ENCODE measurements at regions not wholly inside any gene's neighbourhood (a gene's known extent, or its start where the extent isn't known, plus 50 kb on each side); places are given as distances from the start of the nearest gene placed in this dataset.
"Not testable (repeated sequence)": the region's sequence is repeated elsewhere in the genome, so short reads cannot be mapped to it uniquely, and the experiment has no call there.

DNA sequence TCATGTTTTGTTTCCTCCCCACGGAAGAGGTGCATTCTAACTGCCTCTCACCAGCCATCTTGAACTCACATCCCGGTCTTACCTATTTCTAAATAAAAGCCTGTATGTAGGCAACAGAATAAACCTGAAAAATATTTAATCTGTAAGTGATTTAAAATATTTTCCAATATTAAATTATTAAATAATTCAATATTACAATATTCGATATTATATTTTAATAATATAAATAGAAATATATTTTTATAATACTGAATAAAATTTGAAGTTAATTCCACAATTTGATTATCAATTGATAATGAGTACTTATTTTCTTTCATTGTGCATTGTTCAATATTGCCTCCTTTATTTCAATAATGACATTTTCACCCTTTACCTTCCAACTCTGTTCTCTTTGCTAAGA is 404.4 kb downstream of the CYLC2 start:
- no peak for DNase-seq

DNA sequence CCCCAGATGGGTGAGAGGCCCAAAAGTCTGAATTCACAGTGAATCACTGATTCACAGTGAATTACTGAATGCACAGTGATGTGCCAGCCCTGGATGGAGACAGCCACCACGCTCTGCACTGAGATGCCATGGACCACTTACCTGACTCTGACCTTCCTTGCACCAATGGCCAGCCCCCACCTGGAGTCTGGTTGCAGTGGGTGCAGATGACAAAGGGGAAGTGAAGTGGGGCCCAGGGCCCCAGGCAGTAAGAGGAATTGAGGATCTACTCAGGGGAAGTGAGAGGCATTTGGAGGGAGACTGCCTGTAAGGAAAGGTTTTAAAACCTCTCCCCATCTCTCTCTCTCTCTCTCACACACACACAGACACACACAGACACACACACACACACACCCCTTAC is 412.1 kb downstream of the CYLC2 start:
- no peak for DNase-seq

DNA sequence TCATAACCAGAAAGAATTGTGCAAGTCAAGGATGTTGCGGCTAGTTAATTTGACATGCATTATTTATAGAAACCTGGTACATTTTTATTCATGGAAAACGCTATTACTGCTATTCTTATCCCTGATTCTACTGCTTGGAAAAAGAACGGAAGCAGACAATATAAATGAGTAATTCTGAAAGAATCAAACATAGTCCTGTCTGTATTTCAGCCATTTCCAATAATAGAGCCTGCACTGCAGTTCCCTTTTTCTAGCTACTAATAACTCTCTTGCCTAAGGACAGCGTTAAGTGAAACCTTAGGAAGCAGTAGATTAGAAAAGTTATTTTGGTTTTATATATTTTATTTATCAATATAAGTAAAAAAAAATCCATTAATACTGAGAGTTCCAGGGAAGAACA is 414.9 kb downstream of the CYLC2 start:
- no peak for DNase-seq

DNA sequence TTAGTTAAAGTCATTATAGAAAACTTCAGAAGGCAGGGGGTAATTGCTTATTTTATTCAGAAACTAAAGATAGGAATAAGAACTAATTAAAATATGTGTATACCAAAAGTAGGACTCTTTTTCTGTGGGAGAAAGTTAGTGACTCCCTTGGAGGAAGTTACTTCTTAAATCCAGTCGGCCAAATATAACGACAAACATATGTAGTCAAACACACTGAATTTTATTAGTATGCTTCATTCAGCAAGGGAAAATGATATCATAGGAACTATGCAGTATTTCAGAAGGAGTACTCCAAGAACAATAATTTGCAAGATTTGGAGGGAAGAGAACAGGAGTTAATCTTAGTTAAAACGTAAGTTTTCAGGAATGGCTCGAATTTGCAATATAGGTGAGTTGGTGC is 432.6 kb downstream of the CYLC2 start:
- peak; percentile 41 to 71 (median 59) for DNase-seq

DNA sequence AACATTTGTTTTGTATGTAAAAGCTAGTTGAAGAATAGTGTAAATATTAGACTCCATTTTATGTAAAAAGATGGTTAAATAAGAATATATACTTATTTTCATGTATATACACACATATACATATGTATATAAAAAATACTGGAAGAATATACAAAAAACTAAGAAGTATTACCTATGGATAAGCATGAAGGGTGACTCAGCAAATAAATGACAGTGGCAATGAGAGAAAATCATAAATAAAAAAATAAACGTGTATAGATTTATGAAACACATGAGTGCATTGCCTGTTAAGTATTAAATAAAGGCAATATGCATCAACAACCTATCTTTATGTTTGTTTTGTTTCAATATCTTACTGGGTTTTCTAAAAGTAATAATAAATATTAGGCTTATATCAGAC is 435.3 kb downstream of the CYLC2 start:
- no peak for DNase-seq

DNA sequence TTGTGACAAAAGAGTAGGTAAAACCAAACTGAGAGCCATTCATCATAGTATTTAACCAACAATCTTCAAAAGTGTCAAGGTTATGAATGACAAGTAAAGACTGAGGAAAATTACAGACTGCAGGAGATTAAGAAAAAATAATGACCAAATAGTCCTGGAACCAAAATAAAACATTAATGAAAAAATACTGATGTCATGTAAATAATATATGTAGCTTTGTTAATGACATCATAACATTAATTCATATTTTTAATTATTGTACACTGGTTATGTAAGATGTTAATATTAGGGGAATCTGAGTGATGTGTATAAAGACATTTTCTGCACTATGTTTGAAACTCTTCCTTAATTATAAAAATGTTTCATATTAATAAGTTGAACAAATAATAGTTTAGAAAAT is 436.7 kb downstream of the CYLC2 start:
- DNase-seq = no peak

DNA sequence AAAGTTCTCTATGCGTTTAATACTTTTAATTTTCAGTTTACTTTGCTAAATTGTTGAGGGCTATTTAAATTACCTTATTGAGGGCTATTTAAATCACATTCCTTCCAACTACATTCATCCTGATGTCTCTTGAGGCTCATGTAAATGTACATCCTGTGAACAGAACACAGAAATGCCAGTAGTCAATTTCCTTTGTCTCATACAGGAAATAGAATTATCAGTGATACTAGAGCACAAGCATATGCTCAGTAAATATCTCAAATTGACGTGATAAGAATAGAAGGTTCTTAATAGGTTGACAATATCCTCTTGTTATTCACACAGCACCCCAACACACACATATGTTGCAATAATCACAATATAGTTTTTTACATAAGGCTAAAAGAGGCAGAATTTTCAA is 449.0 kb downstream of the CYLC2 start:
- peak in 1 of 3 donors; percentile 17 for DNase-seq

DNA sequence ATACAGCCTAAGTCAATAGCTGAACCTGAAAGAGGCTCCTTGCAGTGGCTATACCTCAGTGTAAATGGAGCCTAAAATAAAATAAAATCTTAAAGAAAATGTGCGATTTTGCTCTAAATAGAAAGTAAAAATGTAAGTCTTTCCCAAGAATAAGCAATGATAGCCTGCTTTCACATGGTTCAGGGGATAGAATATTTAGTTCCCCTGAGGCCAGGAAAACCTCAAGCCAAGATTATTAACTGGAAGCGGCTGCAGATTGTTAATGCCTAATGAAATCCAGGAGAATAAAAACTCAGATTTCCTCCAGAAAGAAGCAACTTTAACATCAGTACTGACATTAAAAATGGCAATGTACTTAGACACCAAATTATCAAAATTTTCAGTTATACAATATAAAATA is 463.7 kb downstream of the CYLC2 start:
- peak; percentile 33 to 71 (median 42) for DNase-seq

DNA sequence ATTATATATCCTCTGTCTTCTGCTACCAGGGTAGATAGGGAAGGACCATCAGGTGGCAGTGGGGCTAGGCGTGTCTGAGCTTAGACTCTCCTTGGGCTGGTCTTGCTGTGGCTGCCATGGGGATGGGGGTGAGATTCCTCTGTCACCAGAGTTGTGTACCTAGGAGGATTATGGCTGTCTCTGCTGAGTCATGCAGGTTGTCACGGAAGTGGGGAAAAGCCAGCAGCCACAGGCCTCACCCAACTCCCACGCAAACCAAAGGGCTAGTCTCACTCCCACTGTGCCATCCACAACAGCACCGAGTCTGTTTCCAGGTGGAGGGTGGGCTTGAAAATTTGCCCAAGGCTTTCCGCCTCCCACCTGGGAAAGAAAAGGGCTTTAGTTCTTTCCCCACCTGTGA is 476.1 kb downstream of the CYLC2 start:
- no peak for DNase-seq

DNA sequence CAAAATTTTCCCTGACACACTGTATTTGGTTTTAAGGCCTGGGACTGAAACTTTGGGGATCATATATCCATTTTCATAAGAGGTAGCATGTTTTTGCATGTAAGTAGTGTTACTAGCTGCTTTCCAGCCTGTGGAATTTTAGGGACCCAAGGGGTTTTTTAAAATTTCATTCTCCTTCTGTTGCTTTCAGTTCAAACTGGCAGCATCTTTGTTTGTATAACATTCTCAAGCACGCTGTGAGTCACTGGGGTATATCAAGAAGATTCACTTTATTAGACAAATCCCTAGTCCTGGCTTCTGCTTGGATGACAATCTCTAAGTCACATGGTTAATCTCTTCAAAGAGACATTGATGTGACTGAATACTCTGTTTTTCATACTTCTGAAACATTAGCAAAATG is 479.0 kb downstream of the CYLC2 start:
- DNase-seq = peak in 1 of 3 donors; percentile 37

DNA sequence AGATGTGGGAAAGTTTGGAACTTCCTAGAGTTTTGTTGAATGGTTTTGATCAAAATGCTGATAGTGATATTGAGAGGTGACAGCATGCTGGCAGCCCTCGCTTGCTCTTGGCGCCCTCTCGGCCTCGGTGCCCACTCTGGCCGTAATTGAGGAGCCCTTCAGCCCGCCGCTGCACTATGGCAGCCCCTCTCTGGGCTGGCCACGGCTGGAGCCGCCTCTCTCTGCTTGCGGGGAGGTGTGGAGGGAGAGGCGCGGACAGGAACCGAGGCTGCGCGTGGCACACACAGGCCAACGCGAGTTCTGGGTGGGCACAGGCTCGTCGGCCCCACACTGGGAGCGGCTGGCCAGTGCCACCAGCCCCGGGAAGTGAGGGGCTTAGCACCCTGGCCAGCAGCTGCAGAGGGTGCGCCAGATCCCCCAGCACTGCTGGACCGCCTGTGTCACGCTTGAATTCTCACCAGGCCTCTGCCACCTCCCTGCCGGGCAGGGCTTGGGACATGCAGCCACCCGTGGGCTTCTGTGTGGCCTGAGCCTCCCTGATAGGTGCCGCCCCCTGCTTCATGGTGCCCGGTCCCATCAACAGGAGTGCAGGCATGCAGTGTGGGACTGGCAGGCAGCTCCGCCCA is 488.5 kb downstream of the CYLC2 start:
- DNase-seq = no peak

DNA sequence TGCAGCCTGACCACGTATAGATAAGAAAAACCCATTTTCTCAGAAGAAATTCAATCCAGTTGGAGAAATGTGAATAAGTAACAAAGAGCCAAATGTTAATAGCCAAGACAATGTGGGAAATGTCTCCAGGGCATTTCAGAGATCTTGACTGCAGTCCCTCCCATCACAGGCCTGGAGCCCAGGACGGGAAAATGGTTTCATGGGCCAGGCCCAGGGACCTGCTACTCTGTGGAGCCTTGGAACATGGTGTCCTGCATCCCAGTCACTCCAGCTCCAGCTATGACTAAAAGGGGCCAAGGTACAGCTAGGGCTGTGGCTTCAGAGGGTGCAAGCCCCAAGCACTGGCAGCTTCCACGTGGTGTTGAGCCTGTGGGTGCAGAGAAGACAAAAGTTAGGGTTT is 490.0 kb downstream of the CYLC2 start:
- no peak for DNase-seq

DNA sequence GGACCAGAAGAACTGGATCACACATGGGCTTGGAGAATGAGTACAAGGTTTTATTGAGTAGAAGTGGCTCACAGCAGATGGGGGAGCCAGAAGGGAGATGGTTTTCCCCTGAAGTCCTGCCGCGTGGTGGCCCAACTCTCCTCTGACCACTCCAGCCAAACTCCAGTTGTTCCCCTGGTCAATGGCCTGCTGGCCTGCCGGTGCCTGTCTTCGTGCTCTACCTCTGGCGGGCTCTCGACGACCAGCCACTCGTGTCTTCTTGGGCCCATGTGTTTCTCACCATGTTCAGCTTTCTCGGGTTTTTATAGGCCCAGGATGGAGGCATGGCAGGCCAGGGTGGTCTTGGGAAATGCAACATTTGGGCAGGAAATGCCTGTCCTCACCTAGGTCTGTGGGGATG is 519.6 kb downstream of the CYLC2 start:
- no peak for DNase-seq

DNA sequence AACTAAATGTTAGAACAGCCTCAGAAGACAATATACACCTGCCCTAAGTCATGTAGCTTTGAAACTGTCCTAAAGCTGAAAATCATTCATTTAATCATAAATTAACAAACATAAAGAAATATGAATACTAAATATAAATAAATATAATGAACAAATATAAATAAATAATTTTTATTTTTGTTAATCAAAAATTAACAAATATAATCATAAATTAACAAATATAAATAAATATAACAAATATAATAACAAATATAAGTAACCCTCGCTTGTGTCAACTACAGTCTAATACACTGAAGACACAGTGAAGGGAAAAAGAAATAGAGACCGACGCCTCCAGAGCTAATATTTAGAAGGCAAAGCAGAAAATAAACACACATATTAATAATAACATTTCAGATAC is 527.3 kb downstream of the CYLC2 start:
- DNase-seq = no peak

DNA sequence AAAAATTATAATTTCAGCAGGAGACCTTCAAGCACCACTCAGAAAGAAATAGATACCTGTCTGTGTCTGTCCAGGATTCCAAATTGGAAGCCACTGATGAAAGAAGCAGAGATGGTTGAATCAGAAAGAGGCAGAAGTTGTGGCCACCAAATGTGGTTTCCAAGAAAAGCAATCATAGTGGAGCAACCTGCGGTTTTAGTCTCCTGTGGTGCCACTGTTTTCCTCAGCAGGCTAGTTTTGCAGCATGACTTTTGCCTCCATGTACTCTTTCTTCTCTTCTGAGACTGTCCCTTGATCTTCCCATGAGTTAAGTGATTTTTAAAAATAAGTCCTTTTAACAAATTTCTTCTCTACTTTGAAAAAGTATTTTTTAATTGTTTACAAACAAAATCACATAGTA is 535.8 kb downstream of the CYLC2 start:
- no peak for DNase-seq

DNA sequence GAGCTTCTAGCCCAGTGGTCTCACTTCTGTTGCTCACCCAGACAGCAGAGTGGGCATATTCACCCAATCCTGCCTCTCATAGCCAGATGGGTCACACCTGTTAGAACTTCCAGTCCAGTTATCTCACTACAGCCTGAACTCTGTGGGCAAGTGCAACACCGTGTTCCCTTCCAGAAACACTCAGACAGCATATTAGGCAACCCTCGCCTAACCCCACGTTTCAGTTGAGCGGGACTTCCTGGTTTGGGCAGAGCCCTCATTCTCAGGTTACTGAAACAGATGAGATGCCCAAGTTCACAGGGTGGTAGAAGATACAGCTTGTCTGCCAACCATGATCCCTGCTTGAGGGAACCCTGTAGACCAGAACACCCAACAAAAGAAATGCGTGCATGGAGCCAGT is 538.2 kb downstream of the CYLC2 start:
- no peak for DNase-seq

DNA sequence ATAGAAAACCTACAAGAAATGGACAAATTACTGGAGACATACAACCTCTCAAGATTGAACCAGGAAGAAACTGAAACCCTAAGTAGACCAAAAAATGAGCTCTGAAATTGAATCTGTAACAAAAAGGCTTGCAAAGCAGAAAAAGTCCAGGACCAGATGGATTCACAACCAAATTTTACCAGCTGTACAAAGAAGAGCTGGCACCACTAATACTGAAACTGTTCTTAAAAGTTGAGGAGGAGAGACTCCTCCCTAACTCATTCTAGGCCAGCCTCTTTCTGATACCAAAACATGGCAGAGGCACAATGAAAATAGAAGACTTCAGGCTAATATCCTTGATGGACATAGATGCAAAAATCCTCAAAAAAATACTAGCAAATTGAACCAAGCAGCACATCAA is 542.3 kb downstream of the CYLC2 start:
- DNase-seq = no peak

DNA sequence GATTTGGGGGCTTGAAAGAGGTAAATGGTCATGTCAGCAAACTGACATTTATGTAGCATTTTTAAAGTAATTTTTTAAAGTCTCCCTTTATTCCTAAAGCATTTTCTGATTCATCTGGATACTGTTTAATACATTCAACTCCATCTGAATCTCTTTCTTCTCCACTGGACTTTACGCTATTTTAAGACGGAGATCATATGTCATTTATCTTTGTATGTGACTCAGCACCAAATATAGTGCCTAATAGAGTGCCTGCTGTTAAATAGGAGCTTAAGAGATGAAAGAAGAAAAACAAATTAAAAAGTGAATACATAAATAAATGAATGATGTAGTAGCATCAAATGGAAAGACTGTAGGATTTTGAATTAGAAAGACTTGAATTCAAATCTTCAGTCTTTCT is 548.8 kb upstream of the SMC2 start:
- DNase-seq = peak in 1 of 3 donors; percentile 16

DNA sequence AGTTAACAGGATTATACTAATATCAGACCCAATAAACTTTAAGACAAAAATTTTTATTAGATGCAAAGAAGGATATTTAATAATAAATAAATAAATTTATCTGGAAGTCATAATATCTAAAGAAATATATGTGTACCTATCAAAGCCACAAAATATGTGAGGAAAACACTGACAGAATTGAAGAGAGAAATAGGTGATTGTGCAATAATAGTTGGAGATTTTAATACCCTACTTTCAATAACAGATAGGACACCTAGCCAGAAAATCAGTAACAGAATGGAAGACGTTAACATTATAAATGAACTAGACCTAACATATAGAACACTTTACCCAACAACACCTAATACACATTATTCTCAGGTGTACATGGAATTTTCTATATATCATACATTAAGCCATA is 541.4 kb upstream of the SMC2 start:
- no peak for DNase-seq

DNA sequence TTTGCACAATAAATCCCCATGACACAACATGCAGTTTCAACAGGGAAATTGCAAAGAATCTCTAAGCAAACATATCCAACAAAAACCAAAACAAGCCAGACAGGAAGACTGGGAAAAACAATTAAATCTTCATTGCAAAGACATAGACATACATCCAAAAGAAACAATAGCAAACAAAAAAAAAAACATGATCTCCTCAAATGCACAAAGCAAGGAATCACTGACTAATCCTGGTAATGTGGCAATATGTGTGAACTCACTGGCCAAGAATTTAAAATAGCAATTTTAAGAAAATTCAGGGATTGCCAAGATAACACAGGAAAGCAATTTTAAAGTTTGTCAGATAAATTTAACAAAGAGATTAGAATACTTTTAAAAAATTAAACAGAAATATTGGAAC is 520.1 kb upstream of the SMC2 start:
- no peak for DNase-seq

DNA sequence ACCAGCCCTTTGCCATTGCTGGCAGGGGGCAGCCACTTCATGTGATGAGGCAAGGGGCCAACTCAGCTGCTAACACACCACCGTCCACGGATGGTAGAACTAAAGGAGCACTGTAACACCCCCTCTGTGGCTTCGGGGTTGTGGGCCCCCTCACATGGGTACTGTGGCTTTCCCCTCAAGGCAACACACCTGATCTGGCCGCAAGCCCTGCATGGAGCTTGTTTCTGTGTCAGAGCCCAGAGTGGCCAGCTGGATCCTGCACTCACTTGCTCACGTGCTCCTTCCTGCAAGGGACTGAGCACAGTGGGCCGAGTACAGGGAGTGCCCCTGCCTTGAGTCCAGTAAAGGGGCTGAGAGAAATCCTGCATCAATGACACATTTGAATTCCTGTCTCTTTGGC is 507.4 kb upstream of the SMC2 start:
- no peak for DNase-seq

DNA sequence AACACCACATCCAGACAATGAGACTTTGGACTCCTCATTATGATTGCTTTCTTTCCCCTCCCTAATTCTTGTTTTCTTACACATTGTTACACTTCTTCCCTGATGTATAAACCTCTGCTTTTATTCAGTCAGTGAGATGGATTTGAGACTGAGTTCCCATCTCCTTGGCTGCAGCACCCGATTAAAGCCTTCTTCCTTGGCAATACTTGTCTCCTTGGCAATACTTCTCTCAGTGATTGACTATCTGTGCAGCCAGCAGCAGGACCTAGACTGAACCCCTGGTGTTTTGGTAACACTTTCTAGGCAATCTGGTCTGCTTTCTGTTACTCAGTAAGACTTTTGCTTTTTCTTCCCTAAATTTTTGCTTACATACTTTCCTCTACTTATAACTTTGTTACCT is 492.8 kb upstream of the SMC2 start:
- DNase-seq = no peak

DNA sequence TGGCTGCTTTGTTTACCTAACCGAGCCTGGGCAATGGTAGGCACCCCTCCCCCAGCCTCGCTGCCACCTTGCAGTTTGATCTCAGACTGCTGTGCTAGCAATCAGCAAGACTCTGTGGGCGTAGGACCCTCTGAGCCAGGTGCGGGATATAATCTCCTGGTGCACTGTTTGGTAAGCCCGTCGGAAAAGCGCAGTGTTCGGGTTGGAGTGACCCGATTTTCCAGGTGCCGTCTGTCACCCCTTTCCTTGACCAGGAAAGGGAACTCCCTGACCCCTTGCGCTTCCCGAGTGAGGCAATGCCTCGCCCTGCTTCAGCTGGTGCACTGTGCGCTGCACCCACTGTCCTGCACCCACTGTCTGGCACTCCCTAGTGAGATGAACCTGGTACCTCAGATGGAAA is 482.2 kb upstream of the SMC2 start:
- DNase-seq = not testable (repeated sequence)

DNA sequence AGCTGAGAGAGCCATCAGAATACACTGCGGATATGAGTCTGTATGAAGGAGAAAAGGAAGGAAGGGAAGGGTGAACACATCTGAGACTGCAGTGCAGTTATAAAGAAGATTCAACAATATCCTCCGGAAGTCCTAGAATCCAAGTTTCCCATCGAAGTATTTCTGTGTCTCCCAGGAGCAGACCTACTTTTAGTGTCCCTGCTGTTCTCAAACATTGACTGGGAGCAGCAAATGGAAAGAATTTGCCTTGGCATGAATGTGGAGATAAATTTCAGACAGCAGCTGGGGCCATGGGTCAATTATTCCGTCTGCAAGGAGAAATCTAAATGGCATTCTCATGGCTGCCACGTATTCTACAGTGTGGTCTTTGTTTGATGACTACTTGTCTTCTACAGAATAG is 478.1 kb upstream of the SMC2 start:
- DNase-seq = peak; percentile 51 to 82 (median 59)

DNA sequence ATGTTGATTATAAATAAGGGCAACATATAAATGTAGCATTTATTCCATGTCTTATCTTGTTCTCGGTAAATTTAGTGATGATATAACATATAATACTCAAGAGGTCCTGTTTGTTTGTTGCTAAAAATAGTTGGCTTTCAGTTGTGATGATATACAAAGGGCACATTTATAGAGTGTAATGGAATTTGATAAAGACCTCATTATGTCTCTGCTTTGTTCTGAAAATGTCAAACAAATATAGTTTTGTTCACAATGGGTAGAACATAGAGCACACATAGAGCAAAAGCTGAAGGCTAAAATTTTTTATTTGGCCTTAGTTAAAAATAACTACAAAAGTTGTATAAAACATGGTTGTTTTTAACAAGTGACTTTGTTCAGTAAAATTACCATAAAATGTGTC is 477.1 kb upstream of the SMC2 start:
- DNase-seq = peak in 1 of 3 donors; percentile 2

Data from muscle of back (tissue), 3 donors.